Ishikawa (cell line): ENCODE measurements at regions not wholly inside any gene's neighbourhood (a gene's known extent, or its start where the extent isn't known, plus 50 kb on each side); places are given as distances from the start of the nearest gene placed in this dataset.

Source experiments
- CEBPB ChIP-seq: IDR thresholded peaks from 2 replicates; pipeline ENCODE4 v1.6.1; 2012
- CREB1 ChIP-seq: IDR thresholded peaks from 2 replicates; pipeline ENCODE4 v1.6.1; 2012; ENCODE audit warnings: low read depth
- EGR1 ChIP-seq: IDR thresholded peaks from 2 replicates; pipeline ENCODE4 v1.6.1; 2012
- EP300 ChIP-seq: IDR thresholded peaks from 2 replicates; pipeline ENCODE4 v1.6.1; 2012; ENCODE audit warnings: borderline replicate concordance
- FOXM1 ChIP-seq: IDR thresholded peaks from 2 replicates; pipeline ENCODE4 v1.6.1; 2012; ENCODE audit warnings: low read depth, borderline replicate concordance
- NFIC ChIP-seq: IDR thresholded peaks from 2 replicates; pipeline ENCODE4 v1.6.1; 2012
- RAD21 ChIP-seq: IDR thresholded peaks from 2 replicates; pipeline ENCODE4 v1.6.1; 2012; ENCODE audit warnings: low read depth
- TAF1 ChIP-seq: IDR thresholded peaks from 2 replicates; pipeline ENCODE4 v1.6.1; 2012; ENCODE audit warnings: low read depth, mild to moderate bottlenecking
- TCF12 ChIP-seq: IDR thresholded peaks from 2 replicates; pipeline ENCODE4 v1.6.1; 2012; ENCODE audit warnings: low read depth
- TEAD4 ChIP-seq: IDR thresholded peaks from 2 replicates; pipeline ENCODE4 v1.6.1; 2012
- YY1 ChIP-seq: IDR thresholded peaks from 2 replicates; pipeline ENCODE4 v1.6.1; 2012; ENCODE audit warnings: low read depth
- ZBTB7A ChIP-seq: IDR thresholded peaks from 2 replicates; pipeline ENCODE4 v1.6.1; 2012; ENCODE audit warnings: low read depth
- TF ChIP-seq, protein P1 (sequence below): IDR thresholded peaks from 2 replicates; pipeline ENCODE4 v1.6.1; 2012; ENCODE audit warnings: low read depth, mild to moderate bottlenecking
- TF ChIP-seq, protein P2 (sequence below): IDR thresholded peaks from 2 replicates; pipeline ENCODE4 v1.6.1; 2012
- TF ChIP-seq, protein P3 (sequence below): IDR thresholded peaks from 2 replicates; pipeline ENCODE4 v1.6.1; 2012

DNA sequence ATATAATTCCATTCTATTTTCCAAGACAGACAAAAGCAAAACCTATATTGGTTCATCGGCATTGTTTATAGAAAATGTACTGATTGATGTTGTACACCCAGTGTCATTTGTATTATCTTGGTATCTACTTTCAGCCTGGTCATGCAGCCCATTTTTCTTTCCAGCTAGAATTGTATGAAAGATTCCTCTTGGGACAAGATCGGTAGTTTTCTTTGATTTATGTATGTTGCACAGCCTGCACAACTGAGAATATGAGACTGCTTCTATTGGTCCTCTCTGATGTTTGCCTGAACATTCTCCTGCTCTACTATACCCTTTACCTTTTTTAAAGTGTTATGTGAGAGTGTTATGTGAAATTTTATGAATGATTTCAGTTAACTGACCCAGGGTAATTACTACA is 487.7 kb upstream of the PRR20A start:
- TF ChIP-seq ZBTB7A (no peak), FOXM1 (no peak), CREB1 (no peak), YY1 (no peak), RAD21 (no peak), EP300 (no peak), EGR1 (no peak), CEBPB (no peak)
- TF ChIP-seq, protein P1, sequence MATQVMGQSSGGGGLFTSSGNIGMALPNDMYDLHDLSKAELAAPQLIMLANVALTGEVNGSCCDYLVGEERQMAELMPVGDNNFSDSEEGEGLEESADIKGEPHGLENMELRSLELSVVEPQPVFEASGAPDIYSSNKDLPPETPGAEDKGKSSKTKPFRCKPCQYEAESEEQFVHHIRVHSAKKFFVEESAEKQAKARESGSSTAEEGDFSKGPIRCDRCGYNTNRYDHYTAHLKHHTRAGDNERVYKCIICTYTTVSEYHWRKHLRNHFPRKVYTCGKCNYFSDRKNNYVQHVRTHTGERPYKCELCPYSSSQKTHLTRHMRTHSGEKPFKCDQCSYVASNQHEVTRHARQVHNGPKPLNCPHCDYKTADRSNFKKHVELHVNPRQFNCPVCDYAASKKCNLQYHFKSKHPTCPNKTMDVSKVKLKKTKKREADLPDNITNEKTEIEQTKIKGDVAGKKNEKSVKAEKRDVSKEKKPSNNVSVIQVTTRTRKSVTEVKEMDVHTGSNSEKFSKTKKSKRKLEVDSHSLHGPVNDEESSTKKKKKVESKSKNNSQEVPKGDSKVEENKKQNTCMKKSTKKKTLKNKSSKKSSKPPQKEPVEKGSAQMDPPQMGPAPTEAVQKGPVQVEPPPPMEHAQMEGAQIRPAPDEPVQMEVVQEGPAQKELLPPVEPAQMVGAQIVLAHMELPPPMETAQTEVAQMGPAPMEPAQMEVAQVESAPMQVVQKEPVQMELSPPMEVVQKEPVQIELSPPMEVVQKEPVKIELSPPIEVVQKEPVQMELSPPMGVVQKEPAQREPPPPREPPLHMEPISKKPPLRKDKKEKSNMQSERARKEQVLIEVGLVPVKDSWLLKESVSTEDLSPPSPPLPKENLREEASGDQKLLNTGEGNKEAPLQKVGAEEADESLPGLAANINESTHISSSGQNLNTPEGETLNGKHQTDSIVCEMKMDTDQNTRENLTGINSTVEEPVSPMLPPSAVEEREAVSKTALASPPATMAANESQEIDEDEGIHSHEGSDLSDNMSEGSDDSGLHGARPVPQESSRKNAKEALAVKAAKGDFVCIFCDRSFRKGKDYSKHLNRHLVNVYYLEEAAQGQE, result no peak

DNA sequence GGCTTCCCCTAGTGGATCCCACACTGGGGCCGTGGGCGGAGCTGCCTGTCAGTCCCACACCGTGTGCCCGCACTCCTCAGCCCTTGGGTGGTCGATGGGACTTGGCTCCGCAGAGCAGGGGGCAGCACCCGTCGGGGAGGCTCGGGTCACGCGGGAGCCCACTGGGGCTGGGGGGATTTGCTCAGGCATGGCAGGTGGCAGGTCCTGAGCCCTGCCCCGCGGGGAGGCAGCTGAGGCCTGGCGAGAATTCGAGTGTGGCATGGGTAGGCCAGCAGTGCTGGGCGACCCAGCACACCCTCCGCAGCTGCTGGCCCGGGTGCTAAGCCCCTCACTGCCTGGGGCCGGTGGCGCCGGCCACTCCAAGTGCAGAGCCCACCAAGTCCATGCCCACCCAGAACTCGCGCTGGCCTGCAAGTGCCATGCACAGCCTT is 481.7 kb upstream of the PRR20A start:
- TF ChIP-seq TEAD4 (no peak), FOXM1 (no peak), TAF1 (no peak), YY1 (no peak), RAD21 (no peak), EP300 (no peak), EGR1 (no peak), TCF12 (no peak), CEBPB (no peak)
- TF ChIP-seq, protein P2, sequence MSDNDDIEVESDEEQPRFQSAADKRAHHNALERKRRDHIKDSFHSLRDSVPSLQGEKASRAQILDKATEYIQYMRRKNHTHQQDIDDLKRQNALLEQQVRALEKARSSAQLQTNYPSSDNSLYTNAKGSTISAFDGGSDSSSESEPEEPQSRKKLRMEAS, result no peak

DNA sequence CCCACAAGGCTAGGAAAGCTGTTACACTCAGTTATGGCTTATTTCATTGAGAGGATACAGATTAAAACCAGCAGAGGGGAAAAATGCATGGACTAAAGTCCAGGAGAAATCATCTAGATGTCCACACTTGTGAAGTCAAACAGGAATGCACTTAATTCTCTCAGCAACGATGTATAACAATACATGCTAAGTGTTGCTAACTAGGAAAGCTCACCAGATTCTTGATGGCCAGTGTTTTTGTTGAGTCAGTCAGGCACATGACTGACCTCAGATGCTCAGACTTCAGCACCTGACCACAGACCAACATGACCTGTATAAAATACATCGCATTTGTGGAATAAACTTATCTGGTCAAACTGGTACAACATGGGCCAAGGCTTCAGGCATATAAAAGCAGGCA is 470.2 kb upstream of the PRR20A start:
- TF ChIP-seq FOXM1 (no peak), TCF12 (no peak), CREB1 (no peak), NFIC (no peak), EGR1 (no peak), TEAD4 (no peak), TAF1 (no peak), ZBTB7A (no peak), EP300 (no peak), CEBPB (no peak), YY1 (no peak), RAD21 (no peak)
- TF ChIP-seq, protein P3, sequence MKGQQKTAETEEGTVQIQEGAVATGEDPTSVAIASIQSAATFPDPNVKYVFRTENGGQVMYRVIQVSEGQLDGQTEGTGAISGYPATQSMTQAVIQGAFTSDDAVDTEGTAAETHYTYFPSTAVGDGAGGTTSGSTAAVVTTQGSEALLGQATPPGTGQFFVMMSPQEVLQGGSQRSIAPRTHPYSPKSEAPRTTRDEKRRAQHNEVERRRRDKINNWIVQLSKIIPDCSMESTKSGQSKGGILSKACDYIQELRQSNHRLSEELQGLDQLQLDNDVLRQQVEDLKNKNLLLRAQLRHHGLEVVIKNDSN, result no peak
- TF ChIP-seq, protein P1, result no peak
- TF ChIP-seq, protein P2, result no peak

DNA sequence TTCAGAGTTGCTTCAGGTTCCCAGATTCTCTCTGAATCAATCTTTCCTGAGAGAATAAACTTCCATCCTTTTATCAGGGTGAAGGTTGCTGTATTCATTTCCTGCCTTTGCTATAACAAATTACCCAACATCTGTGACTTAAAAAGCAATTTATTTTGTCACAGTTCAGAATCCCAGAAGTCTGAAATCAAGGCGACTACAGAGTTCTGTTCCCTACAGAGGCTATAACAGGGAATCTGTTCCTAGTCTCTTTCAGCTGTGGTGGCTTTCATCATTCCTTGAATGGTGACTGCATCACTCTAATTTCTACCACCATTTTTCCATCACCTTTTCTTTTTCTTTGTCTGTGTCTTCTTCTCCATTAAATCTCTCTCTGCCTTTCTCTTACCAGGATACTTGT is 459.3 kb upstream of the PRR20A start:
- TF ChIP-seq YY1 (no peak), ZBTB7A (no peak), TCF12 (no peak), NFIC (no peak), CREB1 (no peak), TEAD4 (no peak), TAF1 (no peak), EGR1 (no peak), CEBPB (no peak), FOXM1 (no peak), EP300 (no peak), RAD21 (no peak)
- TF ChIP-seq, protein P1, result no peak
- TF ChIP-seq, protein P3, result no peak
- TF ChIP-seq, protein P2, result no peak
